ENCODE measurements at regions not wholly inside any gene's neighbourhood (a gene's known extent, or its start where the extent isn't known, plus 50 kb on each side); places are given as distances from the start of the nearest gene placed in this dataset.

DNA sequence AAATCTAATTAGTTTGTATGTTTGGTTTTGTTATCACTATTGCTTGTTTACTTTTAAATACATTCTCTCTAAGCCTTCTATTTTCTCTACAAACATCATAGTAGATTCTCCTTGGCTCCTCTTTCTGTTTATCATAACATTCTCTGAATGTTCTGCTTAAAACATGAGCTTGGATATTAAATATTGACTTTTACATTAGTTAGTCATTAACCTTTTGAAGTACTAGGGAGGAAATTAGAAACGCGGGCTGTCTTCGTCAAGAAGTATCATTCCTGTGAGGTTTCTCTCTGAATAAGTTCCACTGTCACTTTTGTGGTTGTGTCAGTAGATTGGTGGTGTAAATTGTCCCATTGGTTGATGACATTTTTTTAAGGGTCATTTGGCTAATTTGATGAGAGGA is 821.5 kb downstream of the EFNA5 start:
- no peaks in the 10 kb centered on the region for H4K20me1 ChIP-seq (ENCODE audit: insufficient read depth, low read length)
- H3K79me2 ChIP-seq (ENCODE audit: insufficient read depth, low read length): no peaks in the 10 kb centered on the region
- H3F3A ChIP-seq (ENCODE audit: insufficient read depth, low read length): no peaks in the 10 kb centered on the region
- H3K27ac ChIP-seq (ENCODE audit: low read depth, low read length, poor library complexity, severe bottlenecking): no peak overlapping the region
- H3K4me1 ChIP-seq (ENCODE audit: insufficient read depth, low read length, severe bottlenecking): no peaks in the 10 kb centered on the region
- H3K27me3 ChIP-seq (ENCODE audit: insufficient read depth, low read length): no peaks in the 10 kb centered on the region
- TF ChIP-seq, protein P1, sequence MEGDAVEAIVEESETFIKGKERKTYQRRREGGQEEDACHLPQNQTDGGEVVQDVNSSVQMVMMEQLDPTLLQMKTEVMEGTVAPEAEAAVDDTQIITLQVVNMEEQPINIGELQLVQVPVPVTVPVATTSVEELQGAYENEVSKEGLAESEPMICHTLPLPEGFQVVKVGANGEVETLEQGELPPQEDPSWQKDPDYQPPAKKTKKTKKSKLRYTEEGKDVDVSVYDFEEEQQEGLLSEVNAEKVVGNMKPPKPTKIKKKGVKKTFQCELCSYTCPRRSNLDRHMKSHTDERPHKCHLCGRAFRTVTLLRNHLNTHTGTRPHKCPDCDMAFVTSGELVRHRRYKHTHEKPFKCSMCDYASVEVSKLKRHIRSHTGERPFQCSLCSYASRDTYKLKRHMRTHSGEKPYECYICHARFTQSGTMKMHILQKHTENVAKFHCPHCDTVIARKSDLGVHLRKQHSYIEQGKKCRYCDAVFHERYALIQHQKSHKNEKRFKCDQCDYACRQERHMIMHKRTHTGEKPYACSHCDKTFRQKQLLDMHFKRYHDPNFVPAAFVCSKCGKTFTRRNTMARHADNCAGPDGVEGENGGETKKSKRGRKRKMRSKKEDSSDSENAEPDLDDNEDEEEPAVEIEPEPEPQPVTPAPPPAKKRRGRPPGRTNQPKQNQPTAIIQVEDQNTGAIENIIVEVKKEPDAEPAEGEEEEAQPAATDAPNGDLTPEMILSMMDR (IDR thresholded peaks at IDR 0.05; ENCODE audit: low read length): no peak
- TF ChIP-seq EZH2 (IDR thresholded peaks at IDR 0.05; ENCODE audit: borderline replicate concordance, low read length): no peak
- no peak overlapping the region for H3K9ac ChIP-seq (ENCODE audit: low read length)
- no peak overlapping the region for H2AFZ ChIP-seq (ENCODE audit: low read length)
- H3K9me3 ChIP-seq (ENCODE audit: low read length): no peaks in the 10 kb centered on the region
- H3K36me3 ChIP-seq (ENCODE audit: insufficient read depth, low read length): no peaks in the 10 kb centered on the region
- no peaks in the 10 kb centered on the region for H3K9me2 ChIP-seq (ENCODE audit: low read depth, low read length)
- no peak overlapping the region for H3K4me2 ChIP-seq (ENCODE audit: low read length)
- no peak overlapping the region for H3K4me3 ChIP-seq (ENCODE audit: low read depth, low read length, poor library complexity, severe bottlenecking)

DNA sequence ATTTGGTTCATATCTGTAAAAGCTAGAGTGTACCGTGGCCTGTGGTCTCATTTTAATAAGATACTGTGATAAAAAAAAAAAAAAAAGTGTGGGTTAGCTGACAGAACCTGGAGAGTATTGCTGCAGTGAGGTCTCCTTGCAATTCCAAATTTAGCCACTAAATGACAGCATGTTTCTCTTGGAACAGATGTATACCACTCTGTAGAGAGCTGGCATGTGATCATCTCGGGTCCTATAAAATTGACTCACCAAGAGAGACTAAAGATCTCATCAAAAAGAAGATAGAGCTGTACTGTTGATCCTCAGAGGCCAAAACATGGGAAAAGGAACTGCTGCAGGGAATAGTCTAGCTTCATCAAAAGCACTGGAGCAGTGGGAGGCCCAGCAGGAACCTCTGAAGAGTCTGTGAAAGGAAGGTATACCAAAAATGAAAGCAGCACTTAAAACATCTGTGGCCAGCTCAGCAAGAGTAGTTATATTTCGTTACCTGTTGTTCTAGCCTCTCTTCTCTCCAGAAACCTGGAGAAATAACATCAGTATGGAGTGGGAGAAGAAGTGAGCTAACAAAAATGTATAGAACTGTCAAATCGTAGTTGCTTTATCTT is 826.8 kb downstream of the EFNA5 start:
- Histone ChIP-seq H3K27ac (ENCODE audit: low read depth, low read length, poor library complexity, severe bottlenecking) (no peak overlapping the region), H3K79me2 (ENCODE audit: insufficient read depth, low read length) (no peaks in the 10 kb centered on the region), H3K4me2 (ENCODE audit: low read length) (no peak overlapping the region), H3K9ac (ENCODE audit: low read length) (no peak overlapping the region), H3F3A (ENCODE audit: insufficient read depth, low read length) (no peaks in the 10 kb centered on the region), H3K9me2 (ENCODE audit: low read depth, low read length) (no peaks in the 10 kb centered on the region), H3K4me3 (ENCODE audit: low read depth, low read length, poor library complexity, severe bottlenecking) (no peak overlapping the region), H2AFZ (ENCODE audit: low read length) (no peak overlapping the region), H3K4me1 (ENCODE audit: insufficient read depth, low read length, severe bottlenecking) (no peaks in the 10 kb centered on the region), H3K27me3 (ENCODE audit: insufficient read depth, low read length) (no peaks in the 10 kb centered on the region), H4K20me1 (ENCODE audit: insufficient read depth, low read length) (no peaks in the 10 kb centered on the region), H3K9me3 (ENCODE audit: low read length) (no peaks in the 10 kb centered on the region), H3K36me3 (ENCODE audit: insufficient read depth, low read length) (no peaks in the 10 kb centered on the region)
- no peak for TF ChIP-seq EZH2 (IDR thresholded peaks at IDR 0.05; ENCODE audit: borderline replicate concordance, low read length)
- TF ChIP-seq, protein P1 (IDR thresholded peaks at IDR 0.05; ENCODE audit: low read length): peak; percentile 19; the same call in 1 of the 2 replicates

DNA sequence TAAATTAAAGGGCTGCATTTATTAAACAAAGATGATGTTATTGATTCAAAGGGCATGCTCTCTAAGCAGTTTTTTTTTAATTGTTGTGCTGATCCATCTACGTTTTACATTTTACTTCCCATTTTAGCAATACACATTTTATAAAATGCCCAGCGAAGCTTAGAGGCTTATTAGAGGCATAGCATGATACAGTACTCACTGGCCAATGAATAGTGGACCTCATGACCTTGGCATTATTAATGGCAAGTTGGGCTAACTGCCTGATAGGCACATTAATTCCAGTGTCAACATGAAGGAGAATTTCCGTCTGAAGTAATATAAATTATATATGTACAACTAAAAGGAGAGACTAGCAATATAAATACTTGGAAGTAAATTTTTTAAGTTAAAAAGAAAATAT is 837.2 kb downstream of the EFNA5 start:
- no peak overlapping the region for H3K4me3 ChIP-seq (ENCODE audit: low read depth, low read length, poor library complexity, severe bottlenecking)
- H2AFZ ChIP-seq (ENCODE audit: low read length): no peak overlapping the region
- no peaks in the 10 kb centered on the region for H3K79me2 ChIP-seq (ENCODE audit: insufficient read depth, low read length)
- H3K27ac ChIP-seq (ENCODE audit: low read depth, low read length, poor library complexity, severe bottlenecking): no peak overlapping the region
- no peaks in the 10 kb centered on the region for H3K27me3 ChIP-seq (ENCODE audit: insufficient read depth, low read length)
- no peaks in the 10 kb centered on the region for H3F3A ChIP-seq (ENCODE audit: insufficient read depth, low read length)
- H3K4me2 ChIP-seq (ENCODE audit: low read length): no peak overlapping the region
- H3K9ac ChIP-seq (ENCODE audit: low read length): no peak overlapping the region
- H3K4me1 ChIP-seq (ENCODE audit: insufficient read depth, low read length, severe bottlenecking): no peaks in the 10 kb centered on the region
- no peaks in the 10 kb centered on the region for H3K36me3 ChIP-seq (ENCODE audit: insufficient read depth, low read length)
- no peaks in the 10 kb centered on the region for H3K9me3 ChIP-seq (ENCODE audit: low read length)
- no peaks in the 10 kb centered on the region for H4K20me1 ChIP-seq (ENCODE audit: insufficient read depth, low read length)
- no peaks in the 10 kb centered on the region for H3K9me2 ChIP-seq (ENCODE audit: low read depth, low read length)
- TF ChIP-seq, protein P1 (IDR thresholded peaks at IDR 0.05; ENCODE audit: low read length): no peak
- no peak for TF ChIP-seq EZH2 (IDR thresholded peaks at IDR 0.05; ENCODE audit: borderline replicate concordance, low read length)
